Mucosa of descending colon (tissue), 3 donors: ENCODE measurements at regions not wholly inside any gene's neighbourhood (a gene's known extent, or its start where the extent isn't known, plus 50 kb on each side); places are given as distances from the start of the nearest gene placed in this dataset.

Experiments used
- ATAC-seq: fragments of 200-7000 bp; cut with Tn5 transposase; one replicate; pipeline ENCODE4 v1.9.1; 2020; ENCODE audit warnings: mild to moderate bottlenecking, moderate library complexity
- DNase-seq, 3 donors: peaks; one replicate each; pipeline ENCODE4 v3.0.0-alpha.2; 2020
- H3K36me3 ChIP-seq: fragments of 200-600 bp; one replicate; pipeline ENCODE4 v1.8.0; 2021; ENCODE audit warnings: low read depth, mild to moderate bottlenecking
- H3K4me1 ChIP-seq: fragments of 200-600 bp; one replicate; pipeline ENCODE4 v1.8.0; 2021; ENCODE audit warnings: low read depth, mild to moderate bottlenecking
- H3K4me3 ChIP-seq: fragments of 200-600 bp; one replicate; pipeline ENCODE4 v1.8.0; 2021; ENCODE audit warnings: mild to moderate bottlenecking
- H3K9me3 ChIP-seq: fragments of 200-600 bp; one replicate; pipeline ENCODE4 v1.8.0; 2021; ENCODE audit warnings: mild to moderate bottlenecking
- CTCF ChIP-seq: fragments of 200-600 bp; IDR thresholded peaks from one replicate; pipeline ENCODE4 v1.8.0; 2022; ENCODE audit warnings: antibody characterized with exemption, mild to moderate bottlenecking
- intact Hi-C, 2 donors: fragments of 100-400 bp; cut with DNase I in 1 of 2; cut with micrococcal nuclease in 1 of 2; formaldehyde crosslinking; loops; one replicate each; pipeline versions ENCODE4 v1.11.0 to v1.11.1; 2022; cut with DNase I, micrococcal nuclease
- donor health status: DM: no; HTN: no; CAD: no; lungs with moderate emphysema.
- donor health status: DM: no; HTN: no; CAD: no.
- donor health status: DM: no; HTN: yes; CAD: no.

GRCh38 chr3:89570465-89570864 is 463.0 kb downstream of the EPHA3 start:
- H3K4me1 ChIP-seq, result no peaks in the 10 kb centered on the region
- no peaks in the 10 kb centered on the region for H3K36me3 ChIP-seq
- DNase-seq (peak in 1 of 3 donors; percentile 27), ATAC-seq (no peak)
- TF ChIP-seq CTCF, result no peak
- no peak overlapping the region for H3K4me3 ChIP-seq
- no peaks in the 10 kb centered on the region for H3K9me3 ChIP-seq
- intact Hi-C loops, result no loop called here

DNA sequence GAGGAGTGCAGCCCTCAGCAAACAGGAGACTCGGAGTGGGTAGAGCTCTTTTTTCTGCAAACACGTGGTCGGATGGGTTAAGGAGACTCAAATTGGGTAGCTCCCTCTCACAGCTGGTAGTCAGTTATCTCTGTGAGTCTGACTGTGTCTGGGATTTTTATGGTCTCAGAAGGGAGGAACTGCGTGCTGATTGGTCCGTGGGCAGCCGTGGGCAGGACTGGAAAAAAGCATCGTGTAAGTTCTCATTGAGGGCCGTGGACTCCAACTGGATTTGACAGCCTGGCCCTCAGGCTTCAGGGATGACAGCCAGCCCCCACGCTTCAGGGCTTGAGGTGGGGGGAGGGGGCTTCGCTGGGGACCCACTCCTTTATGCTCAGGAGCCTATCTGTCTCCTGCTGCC is 463.9 kb downstream of the EPHA3 start:
- no peaks in the 10 kb centered on the region for H3K4me1 ChIP-seq
- no peaks in the 10 kb centered on the region for H3K36me3 ChIP-seq
- H3K9me3 ChIP-seq, result no peaks in the 10 kb centered on the region
- intact Hi-C loops, result no loop called here
- H3K4me3 ChIP-seq, result no peak overlapping the region
- TF ChIP-seq CTCF, result no peak
- DNase-seq (peak in 1 of 3 donors; percentile 24), ATAC-seq (no peak)

DNA sequence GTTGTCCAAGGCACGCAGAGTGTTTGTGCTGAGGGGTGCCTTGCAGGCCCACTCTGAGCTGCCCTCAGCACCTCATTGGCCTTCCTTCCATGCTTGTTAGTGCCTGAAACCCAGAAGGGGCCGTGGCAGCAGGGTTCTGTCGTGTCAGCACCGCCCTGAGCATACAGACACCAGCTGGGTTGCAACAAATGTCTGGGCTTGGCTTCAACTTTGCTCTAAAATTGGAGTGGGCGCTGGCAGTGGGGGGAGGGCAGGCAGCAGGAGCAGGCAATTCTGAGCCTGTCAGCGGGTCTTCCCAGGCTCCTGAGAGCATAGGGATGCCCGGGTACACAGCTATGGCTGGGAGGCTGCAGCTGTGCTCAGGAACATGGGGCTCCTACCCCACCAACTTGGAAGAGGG is 464.3 kb downstream of the EPHA3 start:
- no peak for ATAC-seq
- no peaks in the 10 kb centered on the region for H3K4me1 ChIP-seq
- no peak for TF ChIP-seq CTCF
- intact Hi-C loops, result no loop called here
- H3K36me3 ChIP-seq, result no peaks in the 10 kb centered on the region
- DNase-seq, result no peak
- no peaks in the 10 kb centered on the region for H3K9me3 ChIP-seq
- H3K4me3 ChIP-seq, result no peak overlapping the region

DNA sequence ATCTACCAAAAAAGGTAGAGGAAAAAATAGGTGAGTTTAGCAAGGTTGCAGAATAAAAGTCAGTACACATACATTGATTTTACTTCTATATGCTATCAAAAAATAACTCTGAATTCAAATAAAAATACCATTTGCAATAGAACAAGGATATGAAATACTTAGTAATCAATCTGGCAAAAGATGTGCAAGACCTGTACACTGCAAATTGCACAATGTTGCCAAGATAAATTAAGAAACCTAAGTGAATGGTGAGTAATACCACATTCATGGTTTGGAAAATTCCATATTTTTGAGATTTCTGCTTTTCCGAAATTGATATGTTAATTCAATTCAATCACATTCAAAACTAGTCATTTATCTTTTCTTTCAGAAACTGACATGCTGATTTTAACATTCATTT is 464.8 kb downstream of the EPHA3 start:
- TF ChIP-seq CTCF, result no peak
- intact Hi-C loops, result no loop called here
- H3K36me3 ChIP-seq, result no peaks in the 10 kb centered on the region
- H3K4me3 ChIP-seq, result no peak overlapping the region
- ATAC-seq, result no peak
- no peak for DNase-seq
- H3K4me1 ChIP-seq, result no peaks in the 10 kb centered on the region
- H3K9me3 ChIP-seq, result no peaks in the 10 kb centered on the region

GRCh38 chr3:89576417-89576816 is 469.0 kb downstream of the EPHA3 start:
- Histone ChIP-seq H3K9me3 (no peaks in the 10 kb centered on the region), H3K4me1 (no peaks in the 10 kb centered on the region), H3K4me3 (no peak overlapping the region), H3K36me3 (no peaks in the 10 kb centered on the region)
- ATAC-seq, result no peak
- TF ChIP-seq CTCF, result no peak
- DNase-seq, result no peak
- intact Hi-C loops, result no loop called here
